Nephron (organoid): ENCODE measurements at regions not wholly inside any gene's neighbourhood (a gene's known extent, or its start where the extent isn't known, plus 50 kb on each side); places are given as distances from the start of the nearest gene placed in this dataset.

Source experiments
- H3K27ac Mint-ChIP-seq, 3 experiments: 2 replicates each; pipeline ENCODE4 v1.8.0; 2020; ENCODE audit warnings: mixed read lengths in 3 of 3, mild to moderate bottlenecking in 2 of 3, moderate library complexity in 1 of 3
- H3K27me3 Mint-ChIP-seq: 2 replicates; pipeline ENCODE4 v1.8.0; 2021; ENCODE audit warnings: low read depth, mild to moderate bottlenecking, moderate library complexity, mixed read lengths
- H3K36me3 Mint-ChIP-seq: 2 replicates; pipeline ENCODE4 v1.8.0; 2020; ENCODE audit warnings: low read depth, mixed read lengths
- H3K4me1 Mint-ChIP-seq: 2 replicates; pipeline ENCODE4 v1.8.0; 2020; ENCODE audit warnings: mixed read lengths
- H3K4me3 Mint-ChIP-seq, 3 experiments: 2 replicates each; pipeline ENCODE4 v1.8.0; 2020; ENCODE audit warnings: mild to moderate bottlenecking in 3 of 3, mixed read lengths in 3 of 3, moderate library complexity in 2 of 3
- H3K9me3 Mint-ChIP-seq: 2 replicates; pipeline ENCODE4 v1.8.0; 2020; ENCODE audit warnings: mixed read lengths
- TF ChIP-seq, protein P1 (sequence below), 3 experiments: fragments of 200-600 bp; sonication (generic); IDR thresholded peaks; one replicate each; pipeline ENCODE4 v1.5.0; 2021; ENCODE audit warnings: antibody characterized with exemption in 3 of 3; ENCODE audit not compliant: unreplicated experiment in 3 of 3

- Mint-ChIP-seq H3K27me3 (no peaks in the 10 kb centered on the region), H3K4me3 (no peak overlapping the region), H3K36me3 (no peaks in the 10 kb centered on the region), H3K9me3 (no peaks in the 10 kb centered on the region), H3K4me1 (no peaks in the 10 kb centered on the region), H3K27ac (no peak overlapping the region)
- TF ChIP-seq, protein P1, sequence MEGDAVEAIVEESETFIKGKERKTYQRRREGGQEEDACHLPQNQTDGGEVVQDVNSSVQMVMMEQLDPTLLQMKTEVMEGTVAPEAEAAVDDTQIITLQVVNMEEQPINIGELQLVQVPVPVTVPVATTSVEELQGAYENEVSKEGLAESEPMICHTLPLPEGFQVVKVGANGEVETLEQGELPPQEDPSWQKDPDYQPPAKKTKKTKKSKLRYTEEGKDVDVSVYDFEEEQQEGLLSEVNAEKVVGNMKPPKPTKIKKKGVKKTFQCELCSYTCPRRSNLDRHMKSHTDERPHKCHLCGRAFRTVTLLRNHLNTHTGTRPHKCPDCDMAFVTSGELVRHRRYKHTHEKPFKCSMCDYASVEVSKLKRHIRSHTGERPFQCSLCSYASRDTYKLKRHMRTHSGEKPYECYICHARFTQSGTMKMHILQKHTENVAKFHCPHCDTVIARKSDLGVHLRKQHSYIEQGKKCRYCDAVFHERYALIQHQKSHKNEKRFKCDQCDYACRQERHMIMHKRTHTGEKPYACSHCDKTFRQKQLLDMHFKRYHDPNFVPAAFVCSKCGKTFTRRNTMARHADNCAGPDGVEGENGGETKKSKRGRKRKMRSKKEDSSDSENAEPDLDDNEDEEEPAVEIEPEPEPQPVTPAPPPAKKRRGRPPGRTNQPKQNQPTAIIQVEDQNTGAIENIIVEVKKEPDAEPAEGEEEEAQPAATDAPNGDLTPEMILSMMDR (IDR thresholded peaks at IDR 0.05; ENCODE audit: unreplicated experiment in 3 of 3), result no peak
Measured at GRCh38 chr2:52194342-52194741, 1162.4 kb upstream of the NRXN1 start.

DNA sequence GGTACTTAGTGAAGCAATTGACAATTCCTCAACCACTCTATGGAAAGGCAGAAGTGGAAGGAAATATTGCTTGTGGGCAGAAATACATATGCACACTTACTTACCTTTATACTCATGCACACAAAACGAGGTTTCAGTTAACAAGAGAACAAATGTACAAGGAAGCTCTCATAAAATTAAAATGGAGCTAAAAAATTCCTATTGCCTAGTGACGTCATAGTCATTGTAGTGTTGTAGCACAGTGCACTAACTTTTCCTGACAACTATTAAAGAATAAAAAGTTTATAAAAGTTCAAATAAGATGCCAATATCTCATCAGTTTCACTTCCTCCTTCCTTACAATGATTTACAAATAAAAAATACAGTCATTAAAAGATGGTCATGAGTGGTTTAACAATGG lies 1161.9 kb upstream of the NRXN1 start:
- Mint-ChIP-seq H3K4me3 (no peak overlapping the region), H3K4me1 (no peaks in the 10 kb centered on the region)

DNA sequence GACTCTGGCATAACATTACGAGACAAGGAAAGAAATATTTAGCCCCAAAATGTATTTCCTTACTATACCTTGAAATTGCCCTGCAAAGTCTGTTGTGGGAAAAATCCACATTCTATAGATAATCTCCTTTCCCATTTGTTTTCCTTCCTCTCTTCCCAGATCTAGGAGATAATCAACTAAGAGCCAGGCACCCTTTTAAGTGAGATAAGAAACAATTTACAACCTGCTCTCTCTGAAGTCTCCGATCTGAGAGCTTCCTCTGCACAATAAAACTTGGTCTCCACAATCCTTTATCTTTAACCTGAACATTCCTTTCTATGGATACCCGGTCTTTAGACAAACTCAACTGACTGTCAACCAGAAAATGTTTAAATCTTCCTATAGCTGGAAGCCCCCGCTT lies 1160.7 kb upstream of the NRXN1 start:
- no peaks in the 10 kb centered on the region for H3K36me3 Mint-ChIP-seq
- H3K27me3 Mint-ChIP-seq, result no peaks in the 10 kb centered on the region
- H3K4me3 Mint-ChIP-seq, result no peak overlapping the region
- no peaks in the 10 kb centered on the region for H3K9me3 Mint-ChIP-seq
- no peaks in the 10 kb centered on the region for H3K4me1 Mint-ChIP-seq
- H3K27ac Mint-ChIP-seq, result no peak overlapping the region
- TF ChIP-seq, protein P1 (IDR thresholded peaks at IDR 0.05; ENCODE audit: unreplicated experiment in 3 of 3), result no peak

More for the DNA sequence above, 1161.9 kb upstream of the NRXN1 start:
- TF ChIP-seq, protein P1 (IDR thresholded peaks at IDR 0.05; ENCODE audit: unreplicated experiment in 3 of 3), result no peak
- no peaks in the 10 kb centered on the region for H3K9me3 Mint-ChIP-seq
- no peaks in the 10 kb centered on the region for H3K36me3 Mint-ChIP-seq
- no peaks in the 10 kb centered on the region for H3K27me3 Mint-ChIP-seq
- H3K27ac Mint-ChIP-seq, result no peak overlapping the region

DNA sequence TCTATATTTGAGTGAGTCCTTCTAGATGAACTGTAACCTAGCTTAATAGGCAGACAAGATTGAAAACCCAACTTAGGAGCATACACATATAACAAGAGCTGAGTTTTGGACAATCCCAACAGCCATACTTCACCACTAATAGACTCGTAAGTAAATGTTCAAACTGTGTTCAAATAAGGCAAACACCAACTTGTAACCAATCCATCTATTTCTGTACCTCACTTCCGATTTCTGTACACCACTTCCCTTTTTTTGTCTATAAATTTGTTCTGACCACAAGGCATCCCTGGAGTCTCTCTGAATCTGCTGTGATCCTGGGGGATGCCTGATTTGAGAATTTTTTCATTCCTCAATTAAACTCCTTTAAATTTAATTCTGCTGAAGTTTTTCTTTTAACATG lies 1149.1 kb upstream of the NRXN1 start:
- Mint-ChIP-seq H3K27me3 (no peaks in the 10 kb centered on the region), H3K4me1 (no peaks in the 10 kb centered on the region), H3K27ac (no peak overlapping the region), H3K36me3 (no peaks in the 10 kb centered on the region), H3K4me3 (no peak overlapping the region), H3K9me3 (peaks cover 10% of the 10 kb centered on the region)
- TF ChIP-seq, protein P1 (IDR thresholded peaks at IDR 0.05; ENCODE audit: unreplicated experiment in 3 of 3), result no peak

DNA sequence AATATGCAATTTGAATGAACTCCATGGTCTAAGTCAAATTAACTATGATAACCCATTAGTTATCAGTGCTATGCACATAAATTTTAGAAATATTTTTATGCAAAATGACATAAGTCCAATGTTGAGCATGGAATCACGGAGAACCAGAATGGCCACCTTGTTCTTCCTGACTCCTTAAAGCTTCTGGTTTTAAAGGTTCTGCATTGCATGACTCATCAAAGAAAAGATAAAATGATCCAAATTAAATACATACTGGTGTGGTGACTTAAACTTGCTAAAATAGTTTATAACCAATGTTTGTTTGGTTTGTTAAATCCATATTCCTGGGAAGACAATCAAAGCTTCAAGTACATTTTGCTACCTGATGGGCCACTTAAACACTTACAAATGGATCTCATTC lies 1146.9 kb upstream of the NRXN1 start:
- Mint-ChIP-seq H3K27ac (no peak overlapping the region), H3K36me3 (no peaks in the 10 kb centered on the region), H3K9me3 (peaks cover 10% of the 10 kb centered on the region), H3K4me1 (no peaks in the 10 kb centered on the region), H3K27me3 (no peaks in the 10 kb centered on the region), H3K4me3 (no peak overlapping the region)
- TF ChIP-seq, protein P1 (IDR thresholded peaks at IDR 0.05; ENCODE audit: unreplicated experiment in 3 of 3), result no peak

- Mint-ChIP-seq H3K4me1 (no peaks in the 10 kb centered on the region), H3K36me3 (no peaks in the 10 kb centered on the region), H3K4me3 (no peak overlapping the region), H3K9me3 (no peaks in the 10 kb centered on the region), H3K27me3 (no peaks in the 10 kb centered on the region), H3K27ac (no peak overlapping the region)
- TF ChIP-seq, protein P1 (IDR thresholded peaks at IDR 0.05; ENCODE audit: unreplicated experiment in 3 of 3), result peak in 1 of 3 experiments; percentile 12
Measured at GRCh38 chr2:52145005-52145404, 1113.1 kb upstream of the NRXN1 start.
